ENCODE measurements at regions not wholly inside any gene's neighbourhood (a gene's known extent, or its start where the extent isn't known, plus 50 kb on each side); places are given as distances from the start of the nearest gene placed in this dataset.

GRCh38 chr20:22984008-22984407 is 51.1 kb upstream of the SSTR4 start:
- no peak overlapping the region for H2AFZ ChIP-seq (ENCODE audit: low read depth)
- H3K9me3 ChIP-seq: no peaks in the 10 kb centered on the region
- no peaks in the 10 kb centered on the region for H3K9me2 ChIP-seq
- H3K4me1 ChIP-seq (ENCODE audit: control insufficient read depth in 1 of 2, insufficient read depth in 2 of 2, low read depth in 1 of 2, low read length in 1 of 2): no peaks in the 10 kb centered on the region
- no peaks in the 10 kb centered on the region for H3K36me3 ChIP-seq (replicated peaks in 1 of 2; ENCODE audit: control insufficient read depth in 1 of 2, insufficient read depth in 2 of 2, low read length in 1 of 2)
- H3K27me3 ChIP-seq (ENCODE audit: insufficient read depth): peaks cover 13% of the 10 kb centered on the region; the same call in 1 of the 2 replicates
- TF ChIP-seq EZH2phosphoT487 (IDR thresholded peaks at IDR 0.05; ENCODE audit: borderline replicate concordance, low read depth): no peak
- TF ChIP-seq CTCF (IDR thresholded peaks at IDR 0.05): no peak
- TF ChIP-seq JUND (IDR thresholded peaks at IDR 0.05): no peak
- no peak for TF ChIP-seq RXRA (IDR thresholded peaks at IDR 0.05; ENCODE audit: borderline replicate concordance, low read depth)
- TF ChIP-seq RFX5 (IDR thresholded peaks at IDR 0.05; ENCODE audit: low read length): no peak
- no peak for TF ChIP-seq YY1 (IDR thresholded peaks at IDR 0.05; ENCODE audit: low read depth)
- TF ChIP-seq FOSL2 (IDR thresholded peaks at IDR 0.05; ENCODE audit: borderline replicate concordance, low read depth): no peak
- TF ChIP-seq, protein P1, sequence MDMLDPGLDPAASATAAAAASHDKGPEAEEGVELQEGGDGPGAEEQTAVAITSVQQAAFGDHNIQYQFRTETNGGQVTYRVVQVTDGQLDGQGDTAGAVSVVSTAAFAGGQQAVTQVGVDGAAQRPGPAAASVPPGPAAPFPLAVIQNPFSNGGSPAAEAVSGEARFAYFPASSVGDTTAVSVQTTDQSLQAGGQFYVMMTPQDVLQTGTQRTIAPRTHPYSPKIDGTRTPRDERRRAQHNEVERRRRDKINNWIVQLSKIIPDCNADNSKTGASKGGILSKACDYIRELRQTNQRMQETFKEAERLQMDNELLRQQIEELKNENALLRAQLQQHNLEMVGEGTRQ (IDR thresholded peaks at IDR 0.05; ENCODE audit: borderline replicate concordance, low read depth, low read length): no peak
- TF ChIP-seq, protein P2, sequence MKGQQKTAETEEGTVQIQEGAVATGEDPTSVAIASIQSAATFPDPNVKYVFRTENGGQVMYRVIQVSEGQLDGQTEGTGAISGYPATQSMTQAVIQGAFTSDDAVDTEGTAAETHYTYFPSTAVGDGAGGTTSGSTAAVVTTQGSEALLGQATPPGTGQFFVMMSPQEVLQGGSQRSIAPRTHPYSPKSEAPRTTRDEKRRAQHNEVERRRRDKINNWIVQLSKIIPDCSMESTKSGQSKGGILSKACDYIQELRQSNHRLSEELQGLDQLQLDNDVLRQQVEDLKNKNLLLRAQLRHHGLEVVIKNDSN (IDR thresholded peaks at IDR 0.05; ENCODE audit: borderline replicate concordance, low read depth): no peak
- TF ChIP-seq, protein P3, sequence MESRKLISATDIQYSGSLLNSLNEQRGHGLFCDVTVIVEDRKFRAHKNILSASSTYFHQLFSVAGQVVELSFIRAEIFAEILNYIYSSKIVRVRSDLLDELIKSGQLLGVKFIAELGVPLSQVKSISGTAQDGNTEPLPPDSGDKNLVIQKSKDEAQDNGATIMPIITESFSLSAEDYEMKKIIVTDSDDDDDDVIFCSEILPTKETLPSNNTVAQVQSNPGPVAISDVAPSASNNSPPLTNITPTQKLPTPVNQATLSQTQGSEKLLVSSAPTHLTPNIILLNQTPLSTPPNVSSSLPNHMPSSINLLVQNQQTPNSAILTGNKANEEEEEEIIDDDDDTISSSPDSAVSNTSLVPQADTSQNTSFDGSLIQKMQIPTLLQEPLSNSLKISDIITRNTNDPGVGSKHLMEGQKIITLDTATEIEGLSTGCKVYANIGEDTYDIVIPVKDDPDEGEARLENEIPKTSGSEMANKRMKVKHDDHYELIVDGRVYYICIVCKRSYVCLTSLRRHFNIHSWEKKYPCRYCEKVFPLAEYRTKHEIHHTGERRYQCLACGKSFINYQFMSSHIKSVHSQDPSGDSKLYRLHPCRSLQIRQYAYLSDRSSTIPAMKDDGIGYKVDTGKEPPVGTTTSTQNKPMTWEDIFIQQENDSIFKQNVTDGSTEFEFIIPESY (IDR thresholded peaks at IDR 0.05; ENCODE audit: borderline replicate concordance, low read depth): no peak
- no peak for TF ChIP-seq RAD21 (IDR thresholded peaks at IDR 0.05; ENCODE audit: low read length)
- no peak for TF ChIP-seq SIN3A (IDR thresholded peaks at IDR 0.05; ENCODE audit: borderline replicate concordance, low read depth, low read length)
- no peak for TF ChIP-seq MEF2A (IDR thresholded peaks at IDR 0.05; ENCODE audit: borderline replicate concordance, low read depth)
- no peak for TF ChIP-seq SMC3 (IDR thresholded peaks at IDR 0.05; ENCODE audit: low read depth, low read length)
- TF ChIP-seq NFIC (IDR thresholded peaks at IDR 0.05; ENCODE audit: borderline replicate concordance): no peak
- no peak for TF ChIP-seq RCOR1 (IDR thresholded peaks at IDR 0.05; ENCODE audit: low read length)
- TF ChIP-seq TAF1 (IDR thresholded peaks at IDR 0.05; ENCODE audit: borderline replicate concordance, low read depth, low read length): no peak
- TF ChIP-seq MAX (IDR thresholded peaks at IDR 0.05; ENCODE audit: low read depth): no peak
- no peak for TF ChIP-seq FOXM1 (IDR thresholded peaks at IDR 0.05; ENCODE audit: low read depth)
- H3K9ac ChIP-seq: no peak overlapping the region
- H3K4me3 ChIP-seq (ENCODE audit: low read depth in 2 of 2, low read length in 1 of 2): no peak overlapping the region
- H3K4me2 ChIP-seq: no peak overlapping the region
- ChIA-PET CTCF (no interaction called here), POLR2A (no interaction called here)
- H4K20me1 ChIP-seq (ENCODE audit: insufficient read depth): no peaks in the 10 kb centered on the region
- no peak for DNase-seq
- whole genome bisulfite sequencing (ENCODE audit: low lambda C conversion rate): 13% methylated on average over 4 of the region's 4 CpGs
- H3K79me2 ChIP-seq (ENCODE audit: insufficient read depth): no peaks in the 10 kb centered on the region
- no peak overlapping the region for H3K27ac ChIP-seq (ENCODE audit: low read depth in 2 of 2, low read length in 1 of 2)
- H3F3A ChIP-seq (replicated peaks; ENCODE audit: insufficient read depth): no peaks in the 10 kb centered on the region

All from SK-N-SH (cell line).